ENCODE measurements at regions not wholly inside any gene's neighbourhood (a gene's known extent, or its start where the extent isn't known, plus 50 kb on each side); places are given as distances from the start of the nearest gene placed in this dataset.

DNA sequence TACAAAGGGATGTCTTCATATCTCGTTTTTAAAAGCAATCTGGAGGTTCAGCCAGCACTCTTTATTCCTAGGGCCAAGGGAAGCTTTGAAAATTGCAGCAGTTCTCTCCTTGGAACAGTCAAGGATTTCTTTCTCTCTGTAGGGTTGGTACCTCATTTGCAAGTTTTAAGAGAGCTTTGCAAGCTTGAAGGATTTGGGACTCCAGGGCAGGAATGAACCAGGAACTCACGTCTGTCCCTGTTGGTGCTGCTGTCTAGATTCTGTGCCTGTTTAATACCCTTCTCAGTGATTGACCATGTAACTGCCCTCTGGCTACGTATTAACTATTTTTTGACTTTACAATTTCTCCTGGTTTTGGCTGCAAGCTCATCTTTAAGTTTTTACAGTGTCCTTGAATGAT, 262.5 kb upstream of the ST6GAL2 start:
- no peak for TF ChIP-seq POLR2A (IDR thresholded peaks at IDR 0.05)
- TF ChIP-seq, protein P1, sequence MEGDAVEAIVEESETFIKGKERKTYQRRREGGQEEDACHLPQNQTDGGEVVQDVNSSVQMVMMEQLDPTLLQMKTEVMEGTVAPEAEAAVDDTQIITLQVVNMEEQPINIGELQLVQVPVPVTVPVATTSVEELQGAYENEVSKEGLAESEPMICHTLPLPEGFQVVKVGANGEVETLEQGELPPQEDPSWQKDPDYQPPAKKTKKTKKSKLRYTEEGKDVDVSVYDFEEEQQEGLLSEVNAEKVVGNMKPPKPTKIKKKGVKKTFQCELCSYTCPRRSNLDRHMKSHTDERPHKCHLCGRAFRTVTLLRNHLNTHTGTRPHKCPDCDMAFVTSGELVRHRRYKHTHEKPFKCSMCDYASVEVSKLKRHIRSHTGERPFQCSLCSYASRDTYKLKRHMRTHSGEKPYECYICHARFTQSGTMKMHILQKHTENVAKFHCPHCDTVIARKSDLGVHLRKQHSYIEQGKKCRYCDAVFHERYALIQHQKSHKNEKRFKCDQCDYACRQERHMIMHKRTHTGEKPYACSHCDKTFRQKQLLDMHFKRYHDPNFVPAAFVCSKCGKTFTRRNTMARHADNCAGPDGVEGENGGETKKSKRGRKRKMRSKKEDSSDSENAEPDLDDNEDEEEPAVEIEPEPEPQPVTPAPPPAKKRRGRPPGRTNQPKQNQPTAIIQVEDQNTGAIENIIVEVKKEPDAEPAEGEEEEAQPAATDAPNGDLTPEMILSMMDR (IDR thresholded peaks at IDR 0.05): no peak

All from uterus (tissue), 2 donors.